Heart right ventricle (tissue), 16 donors: ENCODE measurements at regions not wholly inside any gene's neighbourhood (a gene's known extent, or its start where the extent isn't known, plus 50 kb on each side); places are given as distances from the start of the nearest gene placed in this dataset.

Experiments used
- ATAC-seq, 8 donors: fragments of 200-7000 bp; cut with Tn5 transposase; one replicate each; pipeline ENCODE4 v1.9.1; 2020; ENCODE audit warnings: mild to moderate bottlenecking in 8 of 8, moderate library complexity in 8 of 8, moderate number of reproducible peaks in 1 of 8
- DNase-seq, 2 donors: peaks; one replicate each; pipeline ENCODE4 v3.0.0-alpha.2; 2020
- H3K27ac ChIP-seq, 10 donors: fragments of 200-600 bp; sonication (generic) in 2 of 10; one replicate each; pipeline versions ENCODE4 v1.5.0 to v1.8.0; 2020 to 2022; ENCODE audit warnings: mild to moderate bottlenecking in 3 of 10
- H3K27me3 ChIP-seq, 7 donors: fragments of 200-600 bp; one replicate each; pipeline ENCODE4 v1.8.0; 2021 to 2022; ENCODE audit warnings: mild to moderate bottlenecking in 2 of 7
- H3K36me3 ChIP-seq, 9 donors: fragments of 200-600 bp; sonication (generic) in 1 of 9; one replicate each; pipeline versions ENCODE4 v1.5.0 to v1.8.0; 2020 to 2022; ENCODE audit warnings: mild to moderate bottlenecking in 2 of 9
- H3K4me1 ChIP-seq, 9 donors: fragments of 200-600 bp; sonication (generic) in 1 of 9; one replicate each; pipeline versions ENCODE4 v1.5.0 to v1.8.0; 2020 to 2022; ENCODE audit warnings: mild to moderate bottlenecking in 4 of 9
- H3K4me3 ChIP-seq, 10 donors: fragments of 200-600 bp; sonication (generic) in 2 of 10; one replicate each; pipeline versions ENCODE4 v1.5.0 to v1.8.0; 2020 to 2022; ENCODE audit warnings: mild to moderate bottlenecking in 7 of 10, moderate library complexity in 2 of 10
- H3K9me3 ChIP-seq, 11 donors: fragments of 200-600 bp in 10 of 11; sonication (generic) in 2 of 11; one replicate each; pipeline versions ENCODE4 v1.5.0 to v1.8.0; 2013 to 2022; ENCODE audit warnings: mild to moderate bottlenecking in 2 of 11, control low read depth in 1 of 11, moderate library complexity in 1 of 11
- CTCF ChIP-seq, 9 donors: fragments of 200-600 bp; sonication (generic) in 2 of 9; IDR thresholded peaks; one replicate each; pipeline versions ENCODE4 v1.5.0 to v1.8.0; 2021 to 2022; ENCODE audit warnings: antibody characterized with exemption in 9 of 9, mild to moderate bottlenecking in 5 of 9, moderate library complexity in 1 of 9
- WGBS, 2 donors: extraction: QIAGEN DNeasy Blood & Tissue Kit; methylation state at CpG; one replicate each; pipeline ENCODE4 v1.1.7; 2013; ENCODE audit warnings: inconsistent platforms in 1 of 2; 5-methylcytosine and 5-hydroxymethylcytosine counted together
- intact Hi-C, 10 donors: fragments of 100-400 bp; cut with DNase I; formaldehyde crosslinking; loops; one replicate each; pipeline versions ENCODE4 v1.11.1 to v1.14.2; 2022
- donor health status: Arrhythmogenic right ventricular cardiomyopathy.
- donor health status: ischemic (EF 13 %, LVEDD 7.1; RV severe dilation, severe dysfunction).
- donor health status: healthy with polysubstance abuse.
- donor health status: DM: no; HTN: yes; CAD: no.
- donor health status: DM: no; HTN: no; CAD: no.
- donor health status: ischemic (EF 25% LVEDD 6.9; RV normal size, moderate dysfunction).
- donor health status: ischemic (EF 25% LVEDD 5.7; RV mildly dilated, moderate dysfunction).
- donor health status: healthy.
- donor health status: DM: yes; HTN: yes; CAD: no.
- donor health status: Ischemic cardiomyopathy.
- donor health status: ischemic (EF 35%, LVEDD 5.7; RV mildly dilated, moderate dysfunction).
- donor health status: nonischemic (EF 11% LVEDD 7.7; RV severe dilation, severe dysfunction).
- donor health status: DM: yes; HTN: yes; CAD: no.
- donor health status: PGD.
- donor health status: ischemic (EF 29% LVEDD 5.4; RV normal size, mild dysfunction).
- donor health status: nonischemic (EF 23%, LVEDD 6.1; RV moderate dilation, normal function).

- H3K4me3 ChIP-seq: no peak overlapping the region
- DNase-seq (no peak), ATAC-seq (no peak)
- H3K4me1 ChIP-seq: no peaks in the 10 kb centered on the region
- intact Hi-C loops: no loop called here
- no peaks in the 10 kb centered on the region for H3K36me3 ChIP-seq
- WGBS, 2 donors: 70% methylated on average over 5 of the region's 5 CpGs
- H3K9me3 ChIP-seq: peaks cover 0 to 15% (median 0%) of the 10 kb centered on the region in 11 donors
- no peak for TF ChIP-seq CTCF (IDR thresholded peaks at IDR 0.05)
- H3K27me3 ChIP-seq: no peaks in the 10 kb centered on the region
- H3K27ac ChIP-seq: no peak overlapping the region
Measured at GRCh38 chr10:53422223-53422888, 649.8 kb upstream of the MBL2 start.

GRCh38 chr10:53412651-53413050 is 640.1 kb upstream of the MBL2 start:
- TF ChIP-seq CTCF (IDR thresholded peaks at IDR 0.05): no peak
- H3K27me3 ChIP-seq: no peaks in the 10 kb centered on the region
- H3K4me3 ChIP-seq: no peak overlapping the region
- H3K9me3 ChIP-seq: peaks cover 0 to 6% (median 0%) of the 10 kb centered on the region in 11 donors
- intact Hi-C loops: no loop called here
- DNase-seq (no peak), ATAC-seq (no peak)
- WGBS, 2 donors: 71 to 80% methylated on average over 2 of the region's 2 CpGs
- no peak overlapping the region for H3K27ac ChIP-seq
- no peaks in the 10 kb centered on the region for H3K36me3 ChIP-seq
- H3K4me1 ChIP-seq: no peaks in the 10 kb centered on the region

- H3K4me3 ChIP-seq: no peak overlapping the region
- H3K27me3 ChIP-seq: no peaks in the 10 kb centered on the region
- H3K27ac ChIP-seq: no peak overlapping the region
- TF ChIP-seq CTCF (IDR thresholded peaks at IDR 0.05): no peak
- 68 to 74% methylated on average over 3 of the region's 3 CpGs for WGBS, 2 donors
- H3K4me1 ChIP-seq: peaks cover 0 to 13% (median 5%) of the 10 kb centered on the region in 9 donors
- DNase-seq (no peak), ATAC-seq (no peak)
- H3K9me3 ChIP-seq: peaks cover 0 to 4% (median 0%) of the 10 kb centered on the region in 11 donors
- H3K36me3 ChIP-seq: no peaks in the 10 kb centered on the region
- intact Hi-C loops: no loop called here
Measured at GRCh38 chr10:53406532-53406931, 633.9 kb upstream of the MBL2 start.

GRCh38 chr10:53403688-53404087 is 631.1 kb upstream of the MBL2 start:
- Histone ChIP-seq H3K4me3 (no peak overlapping the region), H3K27me3 (no peaks in the 10 kb centered on the region), H3K4me1 (peaks cover 0 to 13% (median 5%) of the 10 kb centered on the region in 9 donors), H3K36me3 (no peaks in the 10 kb centered on the region), H3K9me3 (peaks cover 0 to 7% (median 0%) of the 10 kb centered on the region in 11 donors), H3K27ac (no peak overlapping the region)
- intact Hi-C loops: loop anchor here in 1 of 10 donors (2.0 kb wide), 1 partner anchor 27 kb away; no protein-coding TSS in a partner anchor
- no peak for TF ChIP-seq CTCF (IDR thresholded peaks at IDR 0.05)
- WGBS, 2 donors: 7 to 19% methylated on average over 4 of the region's 4 CpGs
- DNase-seq (peak; percentile 76 to 81), ATAC-seq (peak; percentile 97 to 100 (median 100))
